Neural cell (in vitro differentiated cells): ENCODE measurements at regions not wholly inside any gene's neighbourhood (a gene's known extent, or its start where the extent isn't known, plus 50 kb on each side); places are given as distances from the start of the nearest gene placed in this dataset.
A peak's percentile ranks its signal among the peaks of the same experiment; 100 is the strongest.

Experiments used
- H2AFZ ChIP-seq: fragments of 200-600, 300-800 bp; sonication (generic), shearing (Covaris generic); 2 replicates; pipeline ENCODE4 v1.6.0; 2014; ENCODE audit warnings: low read depth, mild to moderate bottlenecking, antibody characterized with exemption, low read length, moderate library complexity
- H3F3A ChIP-seq: fragments of 200-600 bp; shearing (Covaris generic); 2 replicates; pipeline ENCODE4 v1.6.1; 2016; ENCODE audit warnings: mild to moderate bottlenecking, moderate library complexity, mixed read lengths, antibody characterized with exemption, low read length; ENCODE audit not compliant: insufficient read depth, poor library complexity, severe bottlenecking
- H3K27ac ChIP-seq: fragments of 200-600, 300-800 bp; sonication (generic), shearing (Covaris generic); 2 replicates; pipeline ENCODE4 v1.5.1; 2014; ENCODE audit warnings: mild to moderate bottlenecking, low read length, moderate library complexity
- H3K27me3 ChIP-seq: fragments of 300-800, 200-600 bp; sonication (generic), shearing (Covaris generic); 2 replicates; pipeline ENCODE4 v1.6.0; 2014; ENCODE audit warnings: mild to moderate bottlenecking, low read depth, low read length, moderate library complexity; ENCODE audit not compliant: insufficient read depth
- H3K36me3 ChIP-seq: fragments of 300-800, 200-600 bp; sonication (generic), shearing (Covaris generic); 2 replicates; pipeline ENCODE4 v1.5.1; 2014; ENCODE audit warnings: mild to moderate bottlenecking, antibody characterized with exemption, low read length, moderate library complexity; ENCODE audit not compliant: insufficient read depth
- H3K4me2 ChIP-seq: fragments of 300-800, 200-600 bp; sonication (generic), shearing (Covaris generic); 2 replicates; pipeline ENCODE4 v1.6.0; 2014; ENCODE audit warnings: mild to moderate bottlenecking, low read length
- H3K4me3 ChIP-seq: fragments of 300-800, 200-600 bp; sonication (generic), shearing (Covaris generic); 2 replicates; pipeline ENCODE4 v1.5.1; 2014; ENCODE audit warnings: mild to moderate bottlenecking, low read length, moderate library complexity
- H3K79me2 ChIP-seq: fragments of 200-600 bp; shearing (Covaris generic); replicated peaks from 2 replicates; pipeline ENCODE4 v1.6.0; 2014; ENCODE audit warnings: mild to moderate bottlenecking, low read length, moderate library complexity; ENCODE audit not compliant: insufficient read depth
- H3K9ac ChIP-seq: fragments of 300-800, 200-600 bp; sonication (generic), shearing (Covaris generic); 2 replicates; pipeline ENCODE4 v1.6.1; 2016; ENCODE audit warnings: mild to moderate bottlenecking, low read length, mixed read lengths
- H3K9me2 ChIP-seq: fragments of 200-600 bp; shearing (Covaris generic); 2 replicates; pipeline ENCODE4 v1.6.1; 2016; ENCODE audit warnings: mild to moderate bottlenecking, low read length, mixed read lengths; ENCODE audit not compliant: insufficient read depth
- H3K9me3 ChIP-seq: fragments of 200-600, 300-800 bp; sonication (generic), shearing (Covaris generic); 2 replicates; pipeline ENCODE4 v1.6.1; 2016; ENCODE audit warnings: mild to moderate bottlenecking, mixed run types, low read length, moderate library complexity, mixed read lengths
- H4K20me1 ChIP-seq: fragments of 200-600 bp; shearing (Covaris generic); 2 replicates; pipeline ENCODE4 v1.6.1; 2016; ENCODE audit warnings: mild to moderate bottlenecking, mixed run types; ENCODE audit not compliant: insufficient read depth
- CTCF ChIP-seq: fragments of 450-650 bp; IDR thresholded peaks from 2 replicates; pipeline ENCODE4 v1.5.1; 2014; ENCODE audit warnings: antibody characterized with exemption, mild to moderate bottlenecking, moderate library complexity; ENCODE audit not compliant: poor library complexity, severe bottlenecking
- EP300 ChIP-seq: fragments of 450-650 bp; conservative IDR thresholded peaks from 2 replicates; pipeline ENCODE4 v1.6.1; 2014; ENCODE audit warnings: antibody characterized with exemption, mild to moderate bottlenecking, moderate library complexity; ENCODE audit not compliant: poor library complexity, severe bottlenecking
- EZH2 ChIP-seq: fragments of 200-600, 300-800 bp; shearing (Covaris generic), sonication (generic); IDR thresholded peaks from 2 replicates; pipeline ENCODE4 v1.6.1; 2014; ENCODE audit warnings: antibody characterized with exemption, low read length, borderline replicate concordance, mild to moderate bottlenecking; ENCODE audit not compliant: insufficient read depth, poor library complexity, severe bottlenecking
- MXI1 ChIP-seq: fragments of 450-650 bp; conservative IDR thresholded peaks from 2 replicates; pipeline ENCODE4 v1.6.1; 2014; ENCODE audit warnings: antibody characterized with exemption, mild to moderate bottlenecking; ENCODE audit not compliant: poor library complexity, severe bottlenecking
- POLR2AphosphoS5 ChIP-seq: IDR thresholded peaks from 2 replicates; pipeline ENCODE4 v1.6.1; 2012
- RAD21 ChIP-seq: fragments of 450-650 bp; conservative IDR thresholded peaks from 2 replicates; pipeline ENCODE4 v1.6.1; 2014; ENCODE audit warnings: antibody characterized with exemption, mild to moderate bottlenecking, moderate library complexity
- REST ChIP-seq: IDR thresholded peaks from 2 replicates; pipeline ENCODE4 v1.6.1; 2012; ENCODE audit warnings: borderline replicate concordance
- SMC3 ChIP-seq: fragments of 450-650 bp; conservative IDR thresholded peaks from 2 replicates; pipeline ENCODE4 v1.6.1; 2014; ENCODE audit warnings: antibody characterized with exemption, mild to moderate bottlenecking, moderate library complexity; ENCODE audit not compliant: poor library complexity
- TAF1 ChIP-seq: IDR thresholded peaks from 2 replicates; pipeline ENCODE4 v1.6.1; 2012; ENCODE audit warnings: low read depth

GRCh38 chr9:120117081-120117480, 462.9 kb downstream of the CDK5RAP2 start:
- Histone ChIP-seq H3K27ac (no peak overlapping the region), H2AFZ (no peak overlapping the region), H3K9me2 (no peaks in the 10 kb centered on the region), H3K4me2 (no peak overlapping the region), H3K4me3 (no peak overlapping the region), H3K9me3 (no peaks in the 10 kb centered on the region), H3K79me2 (no peaks in the 10 kb centered on the region), H3F3A (no peaks in the 10 kb centered on the region), H3K9ac (no peak overlapping the region), H4K20me1 (no peaks in the 10 kb centered on the region), H3K27me3 (no peaks in the 10 kb centered on the region), H3K36me3 (no peaks in the 10 kb centered on the region)
- TF ChIP-seq SMC3 = no peak
- TF ChIP-seq MXI1 = no peak
- no peak for TF ChIP-seq CTCF
- TF ChIP-seq TAF1 = no peak
- no peak for TF ChIP-seq POLR2AphosphoS5
- TF ChIP-seq EP300 = no peak
- TF ChIP-seq EZH2 = no peak
- no peak for TF ChIP-seq RAD21
- no peak for TF ChIP-seq REST

- Histone ChIP-seq H3K9me2 (no peaks in the 10 kb centered on the region), H2AFZ (no peak overlapping the region), H3K79me2 (no peaks in the 10 kb centered on the region), H3K27me3 (no peaks in the 10 kb centered on the region), H3K27ac (no peak overlapping the region), H3K4me2 (no peak overlapping the region), H4K20me1 (no peaks in the 10 kb centered on the region), H3F3A (no peaks in the 10 kb centered on the region), H3K36me3 (no peaks in the 10 kb centered on the region), H3K9me3 (no peaks in the 10 kb centered on the region), H3K4me3 (no peak overlapping the region), H3K9ac (no peak overlapping the region)
- no peak for TF ChIP-seq EZH2
- TF ChIP-seq EP300 = no peak
- no peak for TF ChIP-seq MXI1
Observed at GRCh38 chr9:120110520-120110919, 469.4 kb downstream of the CDK5RAP2 start.

- TF ChIP-seq MXI1 = no peak
- peak; percentile 54 for TF ChIP-seq CTCF
- no peak for TF ChIP-seq TAF1
- TF ChIP-seq REST = no peak
- no peak for TF ChIP-seq EP300
- peak; percentile 51 for TF ChIP-seq RAD21
- no peak for TF ChIP-seq POLR2AphosphoS5
- peak; percentile 47 for TF ChIP-seq SMC3
- no peak for TF ChIP-seq EZH2
- no peak overlapping the region for H3K27ac ChIP-seq
- H3K27me3 ChIP-seq = no peaks in the 10 kb centered on the region
- H3K9me2 ChIP-seq = no peaks in the 10 kb centered on the region
- no peak overlapping the region for H3K9ac ChIP-seq
- no peak overlapping the region for H3K4me2 ChIP-seq
- H3K4me3 ChIP-seq = no peak overlapping the region
- H3K36me3 ChIP-seq = no peaks in the 10 kb centered on the region
- no peaks in the 10 kb centered on the region for H3K9me3 ChIP-seq
- H4K20me1 ChIP-seq = no peaks in the 10 kb centered on the region
- no peaks in the 10 kb centered on the region for H3F3A ChIP-seq
- H2AFZ ChIP-seq = no peak overlapping the region
- H3K79me2 ChIP-seq = no peaks in the 10 kb centered on the region
Observed at GRCh38 chr9:120109242-120109641, 470.7 kb downstream of the CDK5RAP2 start.
